Ishikawa (cell line): ENCODE measurements at regions not wholly inside any gene's neighbourhood (a gene's known extent, or its start where the extent isn't known, plus 50 kb on each side); places are given as distances from the start of the nearest gene placed in this dataset.

ENCODE experiments used
- CEBPB ChIP-seq: IDR thresholded peaks from 2 replicates; pipeline ENCODE4 v1.6.1; 2012
- CREB1 ChIP-seq: IDR thresholded peaks from 2 replicates; pipeline ENCODE4 v1.6.1; 2012; ENCODE audit warnings: low read depth
- EGR1 ChIP-seq: IDR thresholded peaks from 2 replicates; pipeline ENCODE4 v1.6.1; 2012
- EP300 ChIP-seq: IDR thresholded peaks from 2 replicates; pipeline ENCODE4 v1.6.1; 2012; ENCODE audit warnings: borderline replicate concordance
- FOXM1 ChIP-seq: IDR thresholded peaks from 2 replicates; pipeline ENCODE4 v1.6.1; 2012; ENCODE audit warnings: low read depth, borderline replicate concordance
- NFIC ChIP-seq: IDR thresholded peaks from 2 replicates; pipeline ENCODE4 v1.6.1; 2012
- RAD21 ChIP-seq: IDR thresholded peaks from 2 replicates; pipeline ENCODE4 v1.6.1; 2012; ENCODE audit warnings: low read depth
- TAF1 ChIP-seq: IDR thresholded peaks from 2 replicates; pipeline ENCODE4 v1.6.1; 2012; ENCODE audit warnings: low read depth, mild to moderate bottlenecking
- TCF12 ChIP-seq: IDR thresholded peaks from 2 replicates; pipeline ENCODE4 v1.6.1; 2012; ENCODE audit warnings: low read depth
- TEAD4 ChIP-seq: IDR thresholded peaks from 2 replicates; pipeline ENCODE4 v1.6.1; 2012
- YY1 ChIP-seq: IDR thresholded peaks from 2 replicates; pipeline ENCODE4 v1.6.1; 2012; ENCODE audit warnings: low read depth
- ZBTB7A ChIP-seq: IDR thresholded peaks from 2 replicates; pipeline ENCODE4 v1.6.1; 2012; ENCODE audit warnings: low read depth
- TF ChIP-seq, protein P1 (sequence below): IDR thresholded peaks from 2 replicates; pipeline ENCODE4 v1.6.1; 2012; ENCODE audit warnings: low read depth, mild to moderate bottlenecking
- TF ChIP-seq, protein P2 (sequence below): IDR thresholded peaks from 2 replicates; pipeline ENCODE4 v1.6.1; 2012
- TF ChIP-seq, protein P3 (sequence below): IDR thresholded peaks from 2 replicates; pipeline ENCODE4 v1.6.1; 2012

DNA sequence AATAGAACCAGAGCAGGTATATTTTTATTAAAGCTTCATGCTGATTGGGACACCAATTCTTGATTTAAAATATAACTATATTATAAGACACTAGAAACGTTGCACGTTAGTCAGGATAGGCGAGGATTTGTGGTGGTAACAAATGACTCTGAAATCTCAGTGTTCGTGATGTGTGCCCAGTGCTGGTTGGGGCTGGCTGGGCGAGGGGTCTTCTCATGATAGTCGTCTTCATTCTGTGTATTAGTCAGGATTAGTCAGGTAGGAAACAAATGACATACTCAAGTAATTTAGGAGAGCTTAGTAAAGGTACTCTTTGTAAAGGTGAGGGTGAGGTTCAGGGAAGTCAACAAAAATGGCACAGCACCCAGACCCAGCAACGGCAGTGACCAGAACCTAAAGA lies 73.9 kb upstream of the HIF1A start:
- TF ChIP-seq TEAD4 (no peak), TAF1 (no peak), CREB1 (no peak), EP300 (no peak), RAD21 (no peak), CEBPB (no peak), ZBTB7A (no peak), TCF12 (no peak), FOXM1 (no peak), YY1 (no peak), NFIC (no peak), EGR1 (no peak)
- TF ChIP-seq, protein P1, sequence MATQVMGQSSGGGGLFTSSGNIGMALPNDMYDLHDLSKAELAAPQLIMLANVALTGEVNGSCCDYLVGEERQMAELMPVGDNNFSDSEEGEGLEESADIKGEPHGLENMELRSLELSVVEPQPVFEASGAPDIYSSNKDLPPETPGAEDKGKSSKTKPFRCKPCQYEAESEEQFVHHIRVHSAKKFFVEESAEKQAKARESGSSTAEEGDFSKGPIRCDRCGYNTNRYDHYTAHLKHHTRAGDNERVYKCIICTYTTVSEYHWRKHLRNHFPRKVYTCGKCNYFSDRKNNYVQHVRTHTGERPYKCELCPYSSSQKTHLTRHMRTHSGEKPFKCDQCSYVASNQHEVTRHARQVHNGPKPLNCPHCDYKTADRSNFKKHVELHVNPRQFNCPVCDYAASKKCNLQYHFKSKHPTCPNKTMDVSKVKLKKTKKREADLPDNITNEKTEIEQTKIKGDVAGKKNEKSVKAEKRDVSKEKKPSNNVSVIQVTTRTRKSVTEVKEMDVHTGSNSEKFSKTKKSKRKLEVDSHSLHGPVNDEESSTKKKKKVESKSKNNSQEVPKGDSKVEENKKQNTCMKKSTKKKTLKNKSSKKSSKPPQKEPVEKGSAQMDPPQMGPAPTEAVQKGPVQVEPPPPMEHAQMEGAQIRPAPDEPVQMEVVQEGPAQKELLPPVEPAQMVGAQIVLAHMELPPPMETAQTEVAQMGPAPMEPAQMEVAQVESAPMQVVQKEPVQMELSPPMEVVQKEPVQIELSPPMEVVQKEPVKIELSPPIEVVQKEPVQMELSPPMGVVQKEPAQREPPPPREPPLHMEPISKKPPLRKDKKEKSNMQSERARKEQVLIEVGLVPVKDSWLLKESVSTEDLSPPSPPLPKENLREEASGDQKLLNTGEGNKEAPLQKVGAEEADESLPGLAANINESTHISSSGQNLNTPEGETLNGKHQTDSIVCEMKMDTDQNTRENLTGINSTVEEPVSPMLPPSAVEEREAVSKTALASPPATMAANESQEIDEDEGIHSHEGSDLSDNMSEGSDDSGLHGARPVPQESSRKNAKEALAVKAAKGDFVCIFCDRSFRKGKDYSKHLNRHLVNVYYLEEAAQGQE, result no peak
- TF ChIP-seq, protein P2, sequence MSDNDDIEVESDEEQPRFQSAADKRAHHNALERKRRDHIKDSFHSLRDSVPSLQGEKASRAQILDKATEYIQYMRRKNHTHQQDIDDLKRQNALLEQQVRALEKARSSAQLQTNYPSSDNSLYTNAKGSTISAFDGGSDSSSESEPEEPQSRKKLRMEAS, result no peak
- TF ChIP-seq, protein P3, sequence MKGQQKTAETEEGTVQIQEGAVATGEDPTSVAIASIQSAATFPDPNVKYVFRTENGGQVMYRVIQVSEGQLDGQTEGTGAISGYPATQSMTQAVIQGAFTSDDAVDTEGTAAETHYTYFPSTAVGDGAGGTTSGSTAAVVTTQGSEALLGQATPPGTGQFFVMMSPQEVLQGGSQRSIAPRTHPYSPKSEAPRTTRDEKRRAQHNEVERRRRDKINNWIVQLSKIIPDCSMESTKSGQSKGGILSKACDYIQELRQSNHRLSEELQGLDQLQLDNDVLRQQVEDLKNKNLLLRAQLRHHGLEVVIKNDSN, result no peak

DNA sequence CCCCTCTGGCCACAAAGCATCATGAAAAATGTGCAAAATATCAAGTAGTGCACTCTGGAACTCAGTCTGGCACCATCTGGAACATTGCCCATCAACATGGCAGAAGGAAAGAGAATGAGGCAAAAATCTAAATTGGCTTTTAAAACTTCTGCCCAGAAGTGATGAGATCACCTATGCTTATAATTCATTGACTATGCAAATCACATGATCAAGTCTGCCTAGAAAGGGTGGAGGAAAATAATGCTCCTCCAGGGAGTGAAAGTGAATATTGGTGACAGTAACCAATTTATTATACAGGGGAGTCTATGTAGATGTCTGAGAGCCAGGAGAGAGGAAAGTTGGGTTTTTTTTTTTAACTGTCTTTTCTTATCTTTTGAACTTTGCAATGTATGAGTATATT lies 73.3 kb upstream of the HIF1A start:
- TF ChIP-seq TCF12 (no peak), TAF1 (no peak), EGR1 (no peak), NFIC (no peak), RAD21 (no peak), ZBTB7A (no peak), FOXM1 (no peak), CREB1 (no peak), TEAD4 (no peak), EP300 (no peak), YY1 (no peak), CEBPB (no peak)
- TF ChIP-seq, protein P2, result no peak
- TF ChIP-seq, protein P3, result no peak
- TF ChIP-seq, protein P1, result no peak

DNA sequence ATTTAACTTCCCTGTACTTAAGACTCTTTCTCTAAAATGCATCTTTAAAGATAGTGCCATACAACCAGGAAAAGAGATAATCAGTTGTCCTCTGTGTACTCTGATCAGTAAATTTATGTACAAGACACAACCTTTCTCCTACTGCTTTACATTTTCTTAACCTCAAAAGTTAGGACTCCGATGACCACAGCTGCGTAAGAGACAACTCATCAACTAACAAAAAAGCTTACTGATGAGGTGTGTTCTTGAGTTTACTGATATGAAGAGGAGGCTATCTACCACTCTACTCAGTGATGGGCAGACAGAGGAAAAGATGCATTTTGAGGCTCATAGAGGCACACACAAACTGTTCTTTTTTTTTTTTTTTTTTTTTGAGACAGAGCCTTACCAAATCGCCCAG lies 71.4 kb upstream of the HIF1A start:
- TF ChIP-seq FOXM1 (no peak), EP300 (no peak), CREB1 (no peak), YY1 (no peak), ZBTB7A (no peak), EGR1 (no peak), RAD21 (no peak), CEBPB (no peak), TCF12 (no peak), NFIC (no peak), TEAD4 (no peak), TAF1 (no peak)
- TF ChIP-seq, protein P3, result no peak
- TF ChIP-seq, protein P2, result no peak
- TF ChIP-seq, protein P1, result no peak
